MM.1S (cell line): ENCODE measurements at regions not wholly inside any gene's neighbourhood (a gene's known extent, or its start where the extent isn't known, plus 50 kb on each side); places are given as distances from the start of the nearest gene placed in this dataset.

Source experiments
- CTCF ChIP-seq: fragments of 300-600 bp; sonication (generic); IDR thresholded peaks from 2 replicates; pipeline ENCODE4 v1.5.1; 2016; ENCODE audit warnings: antibody characterized with exemption, low read length, mixed read lengths
- EZH2 ChIP-seq: fragments of 300-600 bp; sonication (generic); optimal IDR thresholded peaks from 2 replicates; pipeline ENCODE3; 2017; ENCODE audit warnings: low read depth, mild to moderate bottlenecking, antibody characterized with exemption, low read length, mixed read lengths
- EZH2phosphoT487 ChIP-seq: fragments of 300-600 bp; sonication (generic); IDR thresholded peaks from 2 replicates; pipeline ENCODE4 v1.6.1; 2018; ENCODE audit warnings: antibody characterized with exemption, low read length

- TF ChIP-seq CTCF, result no peak
- no peak for TF ChIP-seq EZH2
- TF ChIP-seq EZH2phosphoT487, result no peak
Observed at GRCh38 chr10:3476186-3476585, 303.6 kb upstream of the PITRM1 start.
